GM18511 (cell line): ENCODE measurements at regions not wholly inside any gene's neighbourhood (a gene's known extent, or its start where the extent isn't known, plus 50 kb on each side); places are given as distances from the start of the nearest gene placed in this dataset.

Source experiments
- ATAC-seq: cut with Tn5 transposase; IDR thresholded peaks from one replicate; pipeline ENCODE4 v1.9.1; 2021; ENCODE audit warnings: mild to moderate bottlenecking, moderate library complexity; ENCODE audit not compliant: unreplicated experiment

GRCh38 chr15:96247621-96248305 lies 82.7 kb upstream of the NR2F2 start:
- ATAC-seq: no peak

GRCh38 chr15:96252148-96252547 lies 78.4 kb upstream of the NR2F2 start:
- no peak for ATAC-seq

GRCh38 chr15:96253006-96253747 lies 77.3 kb upstream of the NR2F2 start:
- ATAC-seq: no peak

- no peak for ATAC-seq
Observed at GRCh38 chr15:96254173-96254572, 76.3 kb upstream of the NR2F2 start.

GRCh38 chr15:96255599-96255998 lies 74.9 kb upstream of the NR2F2 start:
- no peak for ATAC-seq

GRCh38 chr15:96261575-96262034 lies 68.9 kb upstream of the NR2F2 start:
- peak; percentile 77 for ATAC-seq

GRCh38 chr15:96262097-96262496 lies 68.4 kb upstream of the NR2F2 start:
- no peak for ATAC-seq

GRCh38 chr15:96262549-96263489 lies 67.7 kb upstream of the NR2F2 start:
- no peak for ATAC-seq

GRCh38 chr15:96264351-96264798 lies 66.1 kb upstream of the NR2F2 start:
- no peak for ATAC-seq

- no peak for ATAC-seq
Observed at GRCh38 chr15:96264801-96265515, 65.5 kb upstream of the NR2F2 start.

GRCh38 chr15:96266456-96266855 lies 64.0 kb upstream of the NR2F2 start:
- ATAC-seq: no peak

GRCh38 chr15:96267463-96267862 lies 63.0 kb upstream of the NR2F2 start:
- no peak for ATAC-seq

- no peak for ATAC-seq
Observed at GRCh38 chr15:96268442-96269204, 61.9 kb upstream of the NR2F2 start.

- no peak for ATAC-seq
Observed at GRCh38 chr15:96270581-96271172, 59.8 kb upstream of the NR2F2 start.

- no peak for ATAC-seq
Observed at GRCh38 chr15:96272427-96272826, 58.1 kb upstream of the NR2F2 start.

- ATAC-seq: no peak
Observed at GRCh38 chr15:96273317-96274086, 57.0 kb upstream of the NR2F2 start.

- no peak for ATAC-seq
Observed at GRCh38 chr15:96274087-96274440, 56.4 kb upstream of the NR2F2 start.

GRCh38 chr15:96274698-96275097 lies 55.8 kb upstream of the NR2F2 start:
- ATAC-seq: no peak
